Loucy (cell line): ENCODE measurements at regions not wholly inside any gene's neighbourhood (a gene's known extent, or its start where the extent isn't known, plus 50 kb on each side); places are given as distances from the start of the nearest gene placed in this dataset.

Source experiments
- H2AFZ ChIP-seq: fragments of 200-600 bp; sonication (generic); 2 replicates; pipeline ENCODE4 v1.6.0; 2016; ENCODE audit warnings: antibody characterized with exemption, mild to moderate bottlenecking, low read length, moderate library complexity
- H3F3A ChIP-seq: fragments of 200-600 bp; 2 replicates; pipeline ENCODE4 v1.6.0; 2016; ENCODE audit warnings: antibody characterized with exemption, low read depth, mild to moderate bottlenecking
- H3K27me3 ChIP-seq: fragments of 200-600 bp; sonication (generic); 2 replicates; pipeline ENCODE4 v1.6.1; 2014; ENCODE audit warnings: low read length, mild to moderate bottlenecking; ENCODE audit not compliant: insufficient read depth, poor library complexity, severe bottlenecking
- H3K36me3 ChIP-seq: fragments of 200-600 bp; sonication (generic); 2 replicates; pipeline ENCODE4 v1.6.1; 2016; ENCODE audit warnings: low read length; ENCODE audit not compliant: insufficient read depth
- H3K4me1 ChIP-seq: fragments of 200-600 bp; sonication (generic); 2 replicates; pipeline ENCODE4 v1.5.1; 2014; ENCODE audit warnings: low read length, mild to moderate bottlenecking; ENCODE audit not compliant: insufficient read depth, poor library complexity, severe bottlenecking
- H3K4me2 ChIP-seq: fragments of 200-600 bp; sonication (generic); 2 replicates; pipeline ENCODE4 v1.6.0; 2014; ENCODE audit warnings: antibody characterized with exemption, low read length, low read depth, mild to moderate bottlenecking; ENCODE audit not compliant: poor library complexity, severe bottlenecking
- H3K4me3 ChIP-seq: fragments of 200-600 bp; sonication (generic); 2 replicates; pipeline ENCODE4 v1.5.1; 2014; ENCODE audit warnings: low read length, mild to moderate bottlenecking, mixed read lengths; ENCODE audit not compliant: poor library complexity, severe bottlenecking
- H3K79me2 ChIP-seq: fragments of 200-600 bp; sonication (generic); 2 replicates; pipeline ENCODE4 v1.6.1; 2014; ENCODE audit warnings: low read length; ENCODE audit not compliant: insufficient read depth
- H3K9ac ChIP-seq: fragments of 200-600 bp; sonication (generic); 2 replicates; pipeline ENCODE4 v1.6.0; 2014; ENCODE audit warnings: mild to moderate bottlenecking, low read depth, low read length, moderate library complexity; ENCODE audit not compliant: poor library complexity, severe bottlenecking
- H3K9me2 ChIP-seq: fragments of 200-600 bp; sonication (generic); replicated peaks from 2 replicates; pipeline ENCODE4 v1.6.1; 2016; ENCODE audit warnings: low read depth, low read length, mixed read lengths
- H3K9me3 ChIP-seq: fragments of 200-600 bp; sonication (generic); 2 replicates; pipeline ENCODE4 v1.6.1; 2014; ENCODE audit warnings: mild to moderate bottlenecking, antibody characterized with exemption, low read length, low read depth; ENCODE audit not compliant: insufficient read depth
- H4K20me1 ChIP-seq: fragments of 200-600 bp; sonication (generic); 2 replicates; pipeline ENCODE4 v1.6.0; 2014; ENCODE audit warnings: antibody characterized with exemption, low read length, mild to moderate bottlenecking; ENCODE audit not compliant: insufficient read depth, poor library complexity, severe bottlenecking
- EZH2phosphoT487 ChIP-seq: fragments of 200-600 bp; IDR thresholded peaks from 2 replicates; pipeline ENCODE4 v1.6.1; 2018; ENCODE audit warnings: antibody characterized with exemption, mild to moderate bottlenecking, moderate library complexity, borderline replicate concordance
- TF ChIP-seq, protein P1 (sequence below): fragments of 200-600 bp; sonication (generic); conservative IDR thresholded peaks from 2 replicates; pipeline ENCODE4 v1.5.1; 2014; ENCODE audit warnings: mild to moderate bottlenecking, antibody characterized with exemption, low read length

GRCh38 chr13:87444135-87444534 lies 227.0 kb upstream of the SLITRK5 start:
- H3K9ac ChIP-seq, result no peak overlapping the region
- no peaks in the 10 kb centered on the region for H3K27me3 ChIP-seq
- TF ChIP-seq EZH2phosphoT487, result no peak
- TF ChIP-seq, protein P1, sequence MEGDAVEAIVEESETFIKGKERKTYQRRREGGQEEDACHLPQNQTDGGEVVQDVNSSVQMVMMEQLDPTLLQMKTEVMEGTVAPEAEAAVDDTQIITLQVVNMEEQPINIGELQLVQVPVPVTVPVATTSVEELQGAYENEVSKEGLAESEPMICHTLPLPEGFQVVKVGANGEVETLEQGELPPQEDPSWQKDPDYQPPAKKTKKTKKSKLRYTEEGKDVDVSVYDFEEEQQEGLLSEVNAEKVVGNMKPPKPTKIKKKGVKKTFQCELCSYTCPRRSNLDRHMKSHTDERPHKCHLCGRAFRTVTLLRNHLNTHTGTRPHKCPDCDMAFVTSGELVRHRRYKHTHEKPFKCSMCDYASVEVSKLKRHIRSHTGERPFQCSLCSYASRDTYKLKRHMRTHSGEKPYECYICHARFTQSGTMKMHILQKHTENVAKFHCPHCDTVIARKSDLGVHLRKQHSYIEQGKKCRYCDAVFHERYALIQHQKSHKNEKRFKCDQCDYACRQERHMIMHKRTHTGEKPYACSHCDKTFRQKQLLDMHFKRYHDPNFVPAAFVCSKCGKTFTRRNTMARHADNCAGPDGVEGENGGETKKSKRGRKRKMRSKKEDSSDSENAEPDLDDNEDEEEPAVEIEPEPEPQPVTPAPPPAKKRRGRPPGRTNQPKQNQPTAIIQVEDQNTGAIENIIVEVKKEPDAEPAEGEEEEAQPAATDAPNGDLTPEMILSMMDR, result no peak
- no peak overlapping the region for H2AFZ ChIP-seq
- no peaks in the 10 kb centered on the region for H3K79me2 ChIP-seq
- no peaks in the 10 kb centered on the region for H4K20me1 ChIP-seq
- no peaks in the 10 kb centered on the region for H3K9me3 ChIP-seq
- H3K4me2 ChIP-seq, result no peak overlapping the region
- no peaks in the 10 kb centered on the region for H3F3A ChIP-seq
- no peaks in the 10 kb centered on the region for H3K4me1 ChIP-seq
- no peak overlapping the region for H3K4me3 ChIP-seq
- H3K36me3 ChIP-seq, result no peaks in the 10 kb centered on the region
- no peaks in the 10 kb centered on the region for H3K9me2 ChIP-seq

- Histone ChIP-seq H3K4me2 (no peak overlapping the region), H2AFZ (no peak overlapping the region), H3K79me2 (no peaks in the 10 kb centered on the region), H3K9me2 (no peaks in the 10 kb centered on the region), H3K4me3 (no peak overlapping the region), H4K20me1 (no peaks in the 10 kb centered on the region), H3K9me3 (no peaks in the 10 kb centered on the region), H3F3A (no peaks in the 10 kb centered on the region), H3K4me1 (no peaks in the 10 kb centered on the region), H3K9ac (no peak overlapping the region), H3K27me3 (no peaks in the 10 kb centered on the region), H3K36me3 (no peaks in the 10 kb centered on the region)
- TF ChIP-seq, protein P1, result no peak
- no peak for TF ChIP-seq EZH2phosphoT487
Observed at GRCh38 chr13:87452281-87452680, 218.9 kb upstream of the SLITRK5 start.

DNA sequence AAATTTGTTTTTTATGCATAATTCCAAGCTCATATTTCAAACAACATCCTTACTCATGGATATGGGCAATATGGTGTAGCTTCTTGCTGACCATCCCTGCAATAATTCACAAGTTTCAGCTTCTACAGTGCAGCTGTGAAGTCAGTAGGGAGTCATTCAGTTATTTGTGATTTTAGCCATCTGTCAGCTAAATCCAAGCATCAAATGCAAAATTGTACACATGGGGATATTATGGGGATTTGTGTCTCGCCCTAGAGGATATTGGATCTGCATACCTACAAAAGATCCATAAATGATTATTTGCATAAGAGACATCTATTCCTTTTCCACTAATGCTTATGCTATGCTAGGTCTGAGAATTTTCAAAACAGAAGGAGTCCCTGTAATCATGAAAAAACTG lies 217.9 kb upstream of the SLITRK5 start:
- no peaks in the 10 kb centered on the region for H3K27me3 ChIP-seq
- no peak overlapping the region for H3K4me3 ChIP-seq
- no peaks in the 10 kb centered on the region for H3F3A ChIP-seq
- no peak overlapping the region for H2AFZ ChIP-seq
- no peaks in the 10 kb centered on the region for H3K4me1 ChIP-seq
- no peak overlapping the region for H3K9ac ChIP-seq
- no peak overlapping the region for H3K4me2 ChIP-seq
- no peaks in the 10 kb centered on the region for H4K20me1 ChIP-seq
- H3K79me2 ChIP-seq, result no peaks in the 10 kb centered on the region
- TF ChIP-seq EZH2phosphoT487, result no peak
- TF ChIP-seq, protein P1, result no peak
- H3K9me3 ChIP-seq, result no peaks in the 10 kb centered on the region
- no peaks in the 10 kb centered on the region for H3K36me3 ChIP-seq
- no peaks in the 10 kb centered on the region for H3K9me2 ChIP-seq
